C4-2B (cell line): ENCODE measurements at regions not wholly inside any gene's neighbourhood (a gene's known extent, or its start where the extent isn't known, plus 50 kb on each side); places are given as distances from the start of the nearest gene placed in this dataset.

Experiments
- H3K27ac ChIP-seq: fragments of 450-650 bp; 2 replicates; pipeline ENCODE4 v1.5.1; 2017
- CTCF ChIP-seq: fragments of 450-650 bp; conservative IDR thresholded peaks from 2 replicates; pipeline ENCODE4 v1.5.1; 2017; ENCODE audit warnings: mild to moderate bottlenecking
- ZFX ChIP-seq: fragments of 450-650 bp; IDR thresholded peaks from 2 replicates; pipeline ENCODE4 v1.6.1; 2017

DNA sequence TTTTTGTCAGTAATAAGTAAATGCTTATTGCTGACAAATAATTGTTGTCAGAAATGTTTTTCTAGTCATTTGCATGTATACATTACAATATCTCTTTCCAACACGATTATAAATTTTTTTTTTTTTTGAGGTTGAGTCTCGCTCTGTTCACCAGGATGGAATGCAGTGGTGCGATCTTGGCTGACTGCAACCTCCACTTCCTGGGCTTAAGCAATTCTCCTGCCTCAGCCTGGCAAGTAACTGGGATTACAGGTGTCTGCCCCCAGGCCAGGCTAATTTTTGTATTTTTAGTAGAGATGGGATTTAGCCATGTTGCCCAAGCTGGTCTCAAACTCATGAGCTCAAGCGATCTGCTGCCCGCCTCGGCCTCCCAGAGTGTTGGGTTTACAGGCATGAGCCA, 72.0 kb upstream of the ATF3 start:
- no peak overlapping the region for H3K27ac ChIP-seq
- no peak for TF ChIP-seq CTCF
- no peak for TF ChIP-seq ZFX

DNA sequence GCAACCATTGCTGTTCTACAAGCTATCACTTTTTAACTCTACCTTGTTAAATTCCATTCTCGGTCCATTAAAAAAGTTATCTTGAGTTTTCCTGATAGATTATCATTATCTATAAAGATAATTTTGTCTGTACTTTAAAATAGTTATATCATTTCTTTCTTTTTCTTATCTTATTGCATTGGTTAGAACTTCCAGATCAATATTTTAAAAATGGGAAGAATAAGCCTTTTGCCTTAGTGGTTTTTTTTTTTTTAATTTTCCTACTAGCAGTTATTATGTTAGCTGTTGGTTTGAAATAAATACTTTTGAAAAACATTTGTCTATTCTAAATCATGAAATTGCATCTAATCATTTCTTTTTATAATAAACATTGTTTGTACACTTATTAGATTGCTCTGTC, 71.0 kb upstream of the ATF3 start:
- H3K27ac ChIP-seq: no peak overlapping the region
- no peak for TF ChIP-seq ZFX
- no peak for TF ChIP-seq CTCF

DNA sequence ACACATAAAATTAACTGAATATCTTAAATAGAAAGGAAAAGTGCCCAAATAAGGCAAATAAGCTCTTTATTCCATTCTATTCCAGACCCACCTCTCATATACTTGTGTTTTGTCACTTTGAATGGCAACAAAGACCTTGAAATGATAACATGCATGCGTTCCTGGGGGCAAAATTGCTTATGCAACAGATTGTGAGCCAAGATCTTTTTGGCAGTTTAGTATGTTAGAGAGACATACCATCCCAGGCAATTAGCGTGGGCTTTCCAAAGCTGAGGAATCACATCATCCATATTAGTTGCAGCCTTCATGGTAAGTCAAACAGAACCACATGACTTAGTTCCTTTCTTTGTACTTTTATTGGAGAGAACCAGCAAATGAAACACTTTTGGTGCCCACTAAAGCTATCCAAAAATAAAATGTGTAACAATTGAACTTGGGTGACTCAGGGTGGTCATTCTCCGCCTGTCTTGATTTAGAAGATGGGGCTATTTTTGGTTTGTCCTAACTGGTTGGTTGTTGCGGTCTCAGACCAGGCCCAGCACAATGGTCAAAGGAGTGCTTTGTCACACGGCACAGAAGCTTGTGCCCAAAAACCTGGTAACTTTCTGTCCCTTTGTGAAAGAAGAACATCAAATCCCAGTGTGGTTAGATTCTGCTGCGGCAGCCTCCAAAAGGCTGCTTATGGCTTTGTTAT, 68.7 kb upstream of the ATF3 start:
- H3K27ac ChIP-seq: no peak overlapping the region
- TF ChIP-seq CTCF (no peak), ZFX (no peak)

DNA sequence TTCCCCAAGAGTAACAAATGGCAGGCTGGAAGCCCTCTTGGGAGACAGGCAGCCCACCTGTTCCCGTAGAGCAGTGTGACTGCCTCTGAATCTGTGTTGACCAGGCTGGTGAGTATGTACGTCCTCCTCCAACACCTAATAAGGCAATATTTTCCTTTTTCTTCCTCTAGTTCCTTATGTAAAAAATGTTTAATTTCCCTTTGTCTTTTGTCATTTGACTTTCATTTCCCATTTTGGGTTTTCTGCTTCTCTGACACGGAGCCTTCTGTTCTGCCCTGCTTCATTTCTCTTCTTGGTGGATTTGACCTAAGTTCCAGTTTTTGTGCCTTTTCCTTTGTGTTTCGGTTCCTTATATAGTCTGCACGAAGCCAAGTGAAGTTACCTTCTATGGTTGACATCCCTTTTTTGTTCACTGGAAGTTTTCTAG, 65.8 kb upstream of the ATF3 start:
- H3K27ac ChIP-seq: no peak overlapping the region
- TF ChIP-seq CTCF (no peak), ZFX (no peak)

DNA sequence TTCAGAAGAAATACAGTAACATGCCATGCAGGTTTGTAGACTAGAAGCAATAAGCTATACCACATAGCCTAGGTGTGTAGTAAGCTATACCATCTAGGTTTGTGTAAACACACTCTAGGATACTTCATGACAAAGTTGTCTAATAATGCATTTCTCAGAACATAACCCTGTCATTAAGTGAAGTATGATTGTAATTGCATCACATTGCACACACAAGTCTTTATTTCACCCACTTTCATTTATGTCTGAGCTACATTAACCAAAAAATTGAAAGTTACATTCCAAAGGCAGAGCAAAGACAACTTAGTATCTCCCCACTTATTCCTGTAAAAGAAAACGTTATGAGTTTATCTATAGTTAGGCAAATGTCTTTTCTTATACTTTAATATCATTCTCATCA, 64.5 kb upstream of the ATF3 start:
- no peak overlapping the region for H3K27ac ChIP-seq
- no peak for TF ChIP-seq CTCF
- no peak for TF ChIP-seq ZFX

DNA sequence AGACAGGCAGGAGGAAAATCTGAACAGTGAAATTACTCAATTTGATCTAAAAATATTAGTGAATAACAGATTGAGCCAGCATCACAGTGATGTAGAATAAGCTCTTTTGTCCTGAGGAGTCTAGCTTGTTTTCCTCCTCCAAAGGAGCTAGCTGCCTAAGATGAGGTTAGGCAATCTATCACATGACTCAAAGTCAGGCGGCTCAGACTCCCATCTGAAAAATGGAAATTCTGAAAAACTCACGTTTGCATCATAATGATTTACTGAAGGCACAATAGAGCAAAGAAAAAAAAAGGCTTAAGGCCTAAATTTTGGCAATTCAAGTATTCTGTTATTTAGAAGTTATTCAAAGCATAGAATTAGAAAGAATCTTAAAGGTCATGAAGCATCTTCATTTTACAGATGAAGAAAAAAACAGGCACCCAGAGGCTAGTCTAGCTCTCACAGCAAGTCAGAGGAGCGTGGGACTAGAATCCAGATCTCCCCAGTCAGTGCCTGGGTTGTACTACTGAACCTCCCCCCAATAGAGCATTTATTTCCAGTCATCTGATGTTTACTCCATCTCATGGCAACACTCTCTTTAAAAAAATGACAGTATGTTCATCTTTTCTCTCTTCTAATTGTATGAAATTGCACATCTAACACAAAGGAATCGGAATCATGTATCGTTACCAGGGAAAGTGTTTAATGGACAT, 62.5 kb upstream of the ATF3 start:
- TF ChIP-seq CTCF (no peak), ZFX (no peak)
- H3K27ac ChIP-seq: no peak overlapping the region

GRCh38 chr1:212549503-212550017, 59.0 kb upstream of the ATF3 start:
- H3K27ac ChIP-seq: no peak overlapping the region
- TF ChIP-seq CTCF (no peak), ZFX (no peak)
